ENCODE measurements at regions not wholly inside any gene's neighbourhood (a gene's known extent, or its start where the extent isn't known, plus 50 kb on each side); places are given as distances from the start of the nearest gene placed in this dataset.

- H3K4me3 ChIP-seq (ENCODE audit: low read depth, poor library complexity, severe bottlenecking) = no peak overlapping the region
- no peak for DNase-seq (ENCODE audit: low spot score in 2 of 2)
- no peak for TF ChIP-seq POLR2A (IDR thresholded peaks at IDR 0.05)
- TF ChIP-seq, protein P1, sequence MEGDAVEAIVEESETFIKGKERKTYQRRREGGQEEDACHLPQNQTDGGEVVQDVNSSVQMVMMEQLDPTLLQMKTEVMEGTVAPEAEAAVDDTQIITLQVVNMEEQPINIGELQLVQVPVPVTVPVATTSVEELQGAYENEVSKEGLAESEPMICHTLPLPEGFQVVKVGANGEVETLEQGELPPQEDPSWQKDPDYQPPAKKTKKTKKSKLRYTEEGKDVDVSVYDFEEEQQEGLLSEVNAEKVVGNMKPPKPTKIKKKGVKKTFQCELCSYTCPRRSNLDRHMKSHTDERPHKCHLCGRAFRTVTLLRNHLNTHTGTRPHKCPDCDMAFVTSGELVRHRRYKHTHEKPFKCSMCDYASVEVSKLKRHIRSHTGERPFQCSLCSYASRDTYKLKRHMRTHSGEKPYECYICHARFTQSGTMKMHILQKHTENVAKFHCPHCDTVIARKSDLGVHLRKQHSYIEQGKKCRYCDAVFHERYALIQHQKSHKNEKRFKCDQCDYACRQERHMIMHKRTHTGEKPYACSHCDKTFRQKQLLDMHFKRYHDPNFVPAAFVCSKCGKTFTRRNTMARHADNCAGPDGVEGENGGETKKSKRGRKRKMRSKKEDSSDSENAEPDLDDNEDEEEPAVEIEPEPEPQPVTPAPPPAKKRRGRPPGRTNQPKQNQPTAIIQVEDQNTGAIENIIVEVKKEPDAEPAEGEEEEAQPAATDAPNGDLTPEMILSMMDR (IDR thresholded peaks at IDR 0.05) = no peak
- intact Hi-C loops (cut with DNase I; ENCODE audit: low total_unique reads) = no loop called here
- 81 to 82% methylated on average over 6 of the region's 6 CpGs for WGBS, 2 donors
Measured at GRCh38 chr1:184141361-184141880, 89.9 kb downstream of the TSEN15 start.

- no peak for TF ChIP-seq POLR2A (IDR thresholded peaks at IDR 0.05)
- TF ChIP-seq, protein P1 (IDR thresholded peaks at IDR 0.05) = no peak
- intact Hi-C loops (cut with DNase I; ENCODE audit: low total_unique reads) = no loop called here
- DNase-seq (ENCODE audit: low spot score in 2 of 2) = no peak
- WGBS, 2 donors = 49 to 66% methylated on average over 5 of the region's 5 CpGs
- H3K4me3 ChIP-seq (ENCODE audit: low read depth, poor library complexity, severe bottlenecking) = no peak overlapping the region
Measured at GRCh38 chr1:184143449-184143848, 91.9 kb downstream of the TSEN15 start.

- no peak for DNase-seq (ENCODE audit: low spot score in 2 of 2)
- no peak overlapping the region for H3K4me3 ChIP-seq (ENCODE audit: low read depth, poor library complexity, severe bottlenecking)
- intact Hi-C loops (cut with DNase I; ENCODE audit: low total_unique reads) = no loop called here
- 94 to 97% methylated on average over 5 of the region's 5 CpGs for WGBS, 2 donors
- TF ChIP-seq POLR2A (IDR thresholded peaks at IDR 0.05) = no peak
- TF ChIP-seq, protein P1 (IDR thresholded peaks at IDR 0.05) = no peak
Measured at GRCh38 chr1:184145083-184145482, 93.6 kb downstream of the TSEN15 start.

- intact Hi-C loops (cut with DNase I; ENCODE audit: low total_unique reads) = no loop called here
- 98% methylated on average over 4 of the region's 4 CpGs for WGBS, 2 donors
- H3K4me3 ChIP-seq (ENCODE audit: low read depth, poor library complexity, severe bottlenecking) = no peak overlapping the region
- no peak for TF ChIP-seq POLR2A (IDR thresholded peaks at IDR 0.05)
- TF ChIP-seq, protein P1 (IDR thresholded peaks at IDR 0.05) = no peak
- no peak for DNase-seq (ENCODE audit: low spot score in 2 of 2)
Measured at GRCh38 chr1:184146202-184146601, 94.7 kb downstream of the TSEN15 start.

- no peak for TF ChIP-seq POLR2A (IDR thresholded peaks at IDR 0.05)
- TF ChIP-seq, protein P1 (IDR thresholded peaks at IDR 0.05) = no peak
- WGBS, 2 donors = 58 to 64% methylated on average over 9 of the region's 9 CpGs
- intact Hi-C loops (cut with DNase I; ENCODE audit: low total_unique reads) = no loop called here
- H3K4me3 ChIP-seq (ENCODE audit: low read depth, poor library complexity, severe bottlenecking) = no peak overlapping the region
- DNase-seq (ENCODE audit: low spot score in 2 of 2) = peak; percentile 54 to 88
Measured at GRCh38 chr1:184150776-184151531, 99.4 kb downstream of the TSEN15 start.
